Nephron progenitor cell (in vitro differentiated cells): ENCODE measurements at regions not wholly inside any gene's neighbourhood (a gene's known extent, or its start where the extent isn't known, plus 50 kb on each side); places are given as distances from the start of the nearest gene placed in this dataset.

Source experiments
- DNase-seq: peaks from one replicate; pipeline ENCODE4 v3.0.0; 2021
- H3K27ac Mint-ChIP-seq: 2 replicates; pipeline ENCODE4 v1.8.0; 2021; ENCODE audit warnings: mild to moderate bottlenecking, moderate library complexity, mixed read lengths
- H3K27me3 Mint-ChIP-seq: 2 replicates; pipeline ENCODE4 v1.8.0; 2021; ENCODE audit warnings: mild to moderate bottlenecking, low read depth, mixed read lengths; ENCODE audit not compliant: poor library complexity
- H3K36me3 Mint-ChIP-seq: 2 replicates; pipeline ENCODE4 v1.8.0; 2021; ENCODE audit warnings: low read depth, mixed read lengths
- H3K4me1 Mint-ChIP-seq: 2 replicates; pipeline ENCODE4 v1.8.0; 2021; ENCODE audit warnings: mixed read lengths
- H3K4me3 Mint-ChIP-seq: 2 replicates; pipeline ENCODE4 v1.8.0; 2021; ENCODE audit warnings: mild to moderate bottlenecking, moderate library complexity, mixed read lengths
- H3K9me3 Mint-ChIP-seq: 2 replicates; pipeline ENCODE4 v1.8.0; 2021; ENCODE audit warnings: mild to moderate bottlenecking, moderate library complexity, mixed read lengths
- CTCF ChIP-seq: fragments of 200-600 bp; sonication (generic); IDR thresholded peaks from 2 replicates; pipeline ENCODE4 v1.5.0; 2021; ENCODE audit warnings: antibody characterized with exemption

GRCh38 chr6:151722342-151722741 lies 85.1 kb upstream of the ESR1 start:
- Mint-ChIP-seq H3K36me3 (no peaks in the 10 kb centered on the region), H3K4me1 (no peaks in the 10 kb centered on the region), H3K27me3 (peaks cover 13% of the 10 kb centered on the region), H3K27ac (peak overlapping the region; percentile 3), H3K9me3 (no peaks in the 10 kb centered on the region), H3K4me3 (no peak overlapping the region)
- no peak for DNase-seq
- TF ChIP-seq CTCF: no peak

- H3K36me3 Mint-ChIP-seq: no peaks in the 10 kb centered on the region
Observed at GRCh38 chr6:151723152-151723551, 84.3 kb upstream of the ESR1 start.

GRCh38 chr6:151729829-151730495 lies 77.5 kb upstream of the ESR1 start:
- peaks cover 4% of the 10 kb centered on the region for H3K9me3 Mint-ChIP-seq
- no peak overlapping the region for H3K4me3 Mint-ChIP-seq
- H3K4me1 Mint-ChIP-seq: no peaks in the 10 kb centered on the region
- no peaks in the 10 kb centered on the region for H3K36me3 Mint-ChIP-seq
- TF ChIP-seq CTCF: no peak
- no peak overlapping the region for H3K27ac Mint-ChIP-seq
- no peak for DNase-seq
- H3K27me3 Mint-ChIP-seq: peaks cover 32% of the 10 kb centered on the region

More at GRCh38 chr6:151723152-151723551, 84.3 kb upstream of the ESR1 start:
- H3K4me1 Mint-ChIP-seq: no peaks in the 10 kb centered on the region
- H3K9me3 Mint-ChIP-seq: peaks cover 4% of the 10 kb centered on the region
- no peak overlapping the region for H3K4me3 Mint-ChIP-seq
- TF ChIP-seq CTCF: no peak
- H3K27ac Mint-ChIP-seq: no peak overlapping the region
- peaks cover 18% of the 10 kb centered on the region for H3K27me3 Mint-ChIP-seq
- DNase-seq: no peak

GRCh38 chr6:151730496-151730870 lies 77.0 kb upstream of the ESR1 start:
- peaks cover 32% of the 10 kb centered on the region for H3K27me3 Mint-ChIP-seq
- no peaks in the 10 kb centered on the region for H3K36me3 Mint-ChIP-seq
- peaks cover 4% of the 10 kb centered on the region for H3K9me3 Mint-ChIP-seq
- TF ChIP-seq CTCF: no peak
- no peak for DNase-seq
- H3K4me3 Mint-ChIP-seq: no peak overlapping the region
- H3K27ac Mint-ChIP-seq: no peak overlapping the region
- no peaks in the 10 kb centered on the region for H3K4me1 Mint-ChIP-seq

- H3K4me3 Mint-ChIP-seq: no peak overlapping the region
- H3K9me3 Mint-ChIP-seq: peaks cover 4% of the 10 kb centered on the region
- DNase-seq: no peak
- no peaks in the 10 kb centered on the region for H3K4me1 Mint-ChIP-seq
- peaks cover 32% of the 10 kb centered on the region for H3K27me3 Mint-ChIP-seq
- no peak for TF ChIP-seq CTCF
- no peaks in the 10 kb centered on the region for H3K36me3 Mint-ChIP-seq
- H3K27ac Mint-ChIP-seq: no peak overlapping the region
Observed at GRCh38 chr6:151731313-151731712, 76.2 kb upstream of the ESR1 start.

- TF ChIP-seq CTCF: no peak
- Mint-ChIP-seq H3K4me1 (no peaks in the 10 kb centered on the region), H3K4me3 (no peak overlapping the region), H3K27ac (no peak overlapping the region), H3K27me3 (peaks cover 25% of the 10 kb centered on the region), H3K36me3 (no peaks in the 10 kb centered on the region), H3K9me3 (no peaks in the 10 kb centered on the region)
- DNase-seq: no peak
Observed at GRCh38 chr6:151733680-151734320, 73.7 kb upstream of the ESR1 start.
